ENCODE measurements at regions not wholly inside any gene's neighbourhood (a gene's known extent, or its start where the extent isn't known, plus 50 kb on each side); places are given as distances from the start of the nearest gene placed in this dataset.

- no peak for TF ChIP-seq POLR2AphosphoS5 (IDR thresholded peaks at IDR 0.05)
- TF ChIP-seq, protein P1, sequence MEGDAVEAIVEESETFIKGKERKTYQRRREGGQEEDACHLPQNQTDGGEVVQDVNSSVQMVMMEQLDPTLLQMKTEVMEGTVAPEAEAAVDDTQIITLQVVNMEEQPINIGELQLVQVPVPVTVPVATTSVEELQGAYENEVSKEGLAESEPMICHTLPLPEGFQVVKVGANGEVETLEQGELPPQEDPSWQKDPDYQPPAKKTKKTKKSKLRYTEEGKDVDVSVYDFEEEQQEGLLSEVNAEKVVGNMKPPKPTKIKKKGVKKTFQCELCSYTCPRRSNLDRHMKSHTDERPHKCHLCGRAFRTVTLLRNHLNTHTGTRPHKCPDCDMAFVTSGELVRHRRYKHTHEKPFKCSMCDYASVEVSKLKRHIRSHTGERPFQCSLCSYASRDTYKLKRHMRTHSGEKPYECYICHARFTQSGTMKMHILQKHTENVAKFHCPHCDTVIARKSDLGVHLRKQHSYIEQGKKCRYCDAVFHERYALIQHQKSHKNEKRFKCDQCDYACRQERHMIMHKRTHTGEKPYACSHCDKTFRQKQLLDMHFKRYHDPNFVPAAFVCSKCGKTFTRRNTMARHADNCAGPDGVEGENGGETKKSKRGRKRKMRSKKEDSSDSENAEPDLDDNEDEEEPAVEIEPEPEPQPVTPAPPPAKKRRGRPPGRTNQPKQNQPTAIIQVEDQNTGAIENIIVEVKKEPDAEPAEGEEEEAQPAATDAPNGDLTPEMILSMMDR (IDR thresholded peaks at IDR 0.05): no peak
- no peak for TF ChIP-seq EP300 (IDR thresholded peaks at IDR 0.05)
Observed at GRCh38 chr2:71882236-71882946, 265.3 kb downstream of the CYP26B1 start.

All from stomach (tissue), 4 donors.